ENCODE measurements at regions not wholly inside any gene's neighbourhood (a gene's known extent, or its start where the extent isn't known, plus 50 kb on each side); places are given as distances from the start of the nearest gene placed in this dataset.

GRCh38 chr1:13945856-13946255, 245.9 kb downstream of the PRDM2 start:
- no peak for DNase-seq (ENCODE audit: extremely low spot score, unreplicated experiment)
- Mint-ChIP-seq H3K27me3 (peaks cover 16% of the 10 kb centered on the region), H3K27ac (no peak overlapping the region), H3K4me1 (ENCODE audit: unreplicated experiment) (no peaks in the 10 kb centered on the region), H3K4me3 (no peak overlapping the region), H3K9me3 (peaks cover 7% of the 10 kb centered on the region), H3K36me3 (no peaks in the 10 kb centered on the region)
- TF ChIP-seq CTCF (conservative IDR thresholded peaks at IDR 0.05), result no peak

- H3K4me1 Mint-ChIP-seq (ENCODE audit: unreplicated experiment), result no peaks in the 10 kb centered on the region
- H3K9me3 Mint-ChIP-seq, result peaks cover 5% of the 10 kb centered on the region
- no peak overlapping the region for H3K27ac Mint-ChIP-seq
- no peak for TF ChIP-seq CTCF (conservative IDR thresholded peaks at IDR 0.05)
- H3K36me3 Mint-ChIP-seq, result no peaks in the 10 kb centered on the region
- no peak overlapping the region for H3K4me3 Mint-ChIP-seq
- DNase-seq (ENCODE audit: extremely low spot score, unreplicated experiment), result no peak
- peaks cover 16% of the 10 kb centered on the region for H3K27me3 Mint-ChIP-seq
These were observed 247.7 kb downstream of the PRDM2 start for GRCh38 chr1:13947658-13948057.

- Mint-ChIP-seq H3K4me3 (no peak overlapping the region), H3K36me3 (no peaks in the 10 kb centered on the region), H3K27me3 (peaks cover 19% of the 10 kb centered on the region), H3K9me3 (no peaks in the 10 kb centered on the region), H3K27ac (no peak overlapping the region), H3K4me1 (ENCODE audit: unreplicated experiment) (no peaks in the 10 kb centered on the region)
- DNase-seq (ENCODE audit: extremely low spot score, unreplicated experiment), result no peak
- TF ChIP-seq CTCF (conservative IDR thresholded peaks at IDR 0.05), result no peak
These were observed 248.4 kb downstream of the PRDM2 start for GRCh38 chr1:13948396-13948795.

GRCh38 chr1:13948888-13949391, 249.0 kb downstream of the PRDM2 start:
- H3K36me3 Mint-ChIP-seq, result no peaks in the 10 kb centered on the region
- no peak overlapping the region for H3K4me3 Mint-ChIP-seq
- peaks cover 19% of the 10 kb centered on the region for H3K27me3 Mint-ChIP-seq
- no peak for DNase-seq (ENCODE audit: extremely low spot score, unreplicated experiment)
- no peak overlapping the region for H3K27ac Mint-ChIP-seq
- no peaks in the 10 kb centered on the region for H3K9me3 Mint-ChIP-seq
- no peak for TF ChIP-seq CTCF (conservative IDR thresholded peaks at IDR 0.05)
- no peaks in the 10 kb centered on the region for H3K4me1 Mint-ChIP-seq (ENCODE audit: unreplicated experiment)

GRCh38 chr1:13949546-13949945, 249.6 kb downstream of the PRDM2 start:
- no peak for DNase-seq (ENCODE audit: extremely low spot score, unreplicated experiment)
- H3K4me3 Mint-ChIP-seq, result no peak overlapping the region
- H3K27ac Mint-ChIP-seq, result no peak overlapping the region
- no peaks in the 10 kb centered on the region for H3K4me1 Mint-ChIP-seq (ENCODE audit: unreplicated experiment)
- TF ChIP-seq CTCF (conservative IDR thresholded peaks at IDR 0.05), result no peak
- peaks cover 24% of the 10 kb centered on the region for H3K27me3 Mint-ChIP-seq
- no peaks in the 10 kb centered on the region for H3K36me3 Mint-ChIP-seq
- H3K9me3 Mint-ChIP-seq, result no peaks in the 10 kb centered on the region

GRCh38 chr1:13950637-13951036, 250.6 kb downstream of the PRDM2 start:
- Mint-ChIP-seq H3K27ac (no peak overlapping the region), H3K4me1 (ENCODE audit: unreplicated experiment) (no peaks in the 10 kb centered on the region), H3K9me3 (no peaks in the 10 kb centered on the region), H3K36me3 (no peaks in the 10 kb centered on the region), H3K4me3 (no peak overlapping the region), H3K27me3 (peaks cover 23% of the 10 kb centered on the region)
- DNase-seq (ENCODE audit: extremely low spot score, unreplicated experiment), result no peak
- TF ChIP-seq CTCF (conservative IDR thresholded peaks at IDR 0.05), result peak; percentile 62

All from type B pancreatic cell (in vitro differentiated cells).